ENCODE measurements at regions not wholly inside any gene's neighbourhood (a gene's known extent, or its start where the extent isn't known, plus 50 kb on each side); places are given as distances from the start of the nearest gene placed in this dataset.
"Not testable (repeated sequence)": the region's sequence is repeated elsewhere in the genome, so short reads cannot be mapped to it uniquely, and the experiment has no call there.

DNA sequence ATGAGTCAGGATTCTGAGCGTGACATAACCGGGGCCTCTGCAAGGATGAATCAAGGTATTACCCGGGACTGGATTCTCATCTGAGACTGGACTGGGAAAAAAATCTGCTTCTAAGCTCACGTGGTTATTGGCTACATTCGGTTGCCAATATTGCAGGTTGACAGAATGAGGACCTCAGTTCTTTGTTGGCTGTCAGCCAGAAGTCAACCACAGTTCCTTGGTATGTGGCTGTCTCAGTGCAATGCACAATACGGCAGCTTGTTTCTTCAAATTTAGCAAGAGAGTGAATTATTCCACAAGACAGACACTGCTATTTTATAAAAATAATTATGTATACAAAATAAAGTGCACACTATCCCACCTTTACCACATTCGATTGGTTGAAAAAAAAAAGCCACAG, 424.2 kb downstream of the KLHL4 start:
- Mint-ChIP-seq H3K27ac (no peak overlapping the region), H3K27me3 (no peaks in the 10 kb centered on the region), H3K9me3 (no peaks in the 10 kb centered on the region), H3K4me1 (ENCODE audit: unreplicated experiment) (no peaks in the 10 kb centered on the region), H3K4me3 (no peak overlapping the region), H3K36me3 (no peaks in the 10 kb centered on the region)
- no peak for DNase-seq (ENCODE audit: extremely low spot score, unreplicated experiment)
- TF ChIP-seq, protein P1, sequence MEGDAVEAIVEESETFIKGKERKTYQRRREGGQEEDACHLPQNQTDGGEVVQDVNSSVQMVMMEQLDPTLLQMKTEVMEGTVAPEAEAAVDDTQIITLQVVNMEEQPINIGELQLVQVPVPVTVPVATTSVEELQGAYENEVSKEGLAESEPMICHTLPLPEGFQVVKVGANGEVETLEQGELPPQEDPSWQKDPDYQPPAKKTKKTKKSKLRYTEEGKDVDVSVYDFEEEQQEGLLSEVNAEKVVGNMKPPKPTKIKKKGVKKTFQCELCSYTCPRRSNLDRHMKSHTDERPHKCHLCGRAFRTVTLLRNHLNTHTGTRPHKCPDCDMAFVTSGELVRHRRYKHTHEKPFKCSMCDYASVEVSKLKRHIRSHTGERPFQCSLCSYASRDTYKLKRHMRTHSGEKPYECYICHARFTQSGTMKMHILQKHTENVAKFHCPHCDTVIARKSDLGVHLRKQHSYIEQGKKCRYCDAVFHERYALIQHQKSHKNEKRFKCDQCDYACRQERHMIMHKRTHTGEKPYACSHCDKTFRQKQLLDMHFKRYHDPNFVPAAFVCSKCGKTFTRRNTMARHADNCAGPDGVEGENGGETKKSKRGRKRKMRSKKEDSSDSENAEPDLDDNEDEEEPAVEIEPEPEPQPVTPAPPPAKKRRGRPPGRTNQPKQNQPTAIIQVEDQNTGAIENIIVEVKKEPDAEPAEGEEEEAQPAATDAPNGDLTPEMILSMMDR (conservative IDR thresholded peaks at IDR 0.05), result no peak

DNA sequence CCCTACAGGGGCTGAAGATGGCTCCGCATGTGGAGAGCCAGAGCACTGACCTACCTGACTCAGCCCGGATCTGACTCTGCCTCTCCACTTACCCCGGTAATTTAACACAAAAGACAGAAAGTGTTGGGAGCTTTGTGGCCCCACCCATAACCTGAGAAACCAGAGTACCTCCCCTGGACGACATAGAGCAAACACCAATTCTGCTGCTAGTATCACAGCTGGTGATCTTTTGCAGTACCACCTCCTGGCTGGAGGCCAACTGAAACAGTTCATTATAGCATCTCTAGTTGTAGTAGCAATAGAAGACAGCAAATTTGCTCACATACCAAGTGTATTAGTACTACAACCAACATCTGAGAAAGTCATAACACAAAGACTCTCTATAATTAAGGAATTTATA, 443.9 kb downstream of the KLHL4 start:
- TF ChIP-seq, protein P1 (conservative IDR thresholded peaks at IDR 0.05), result no peak
- DNase-seq (ENCODE audit: extremely low spot score, unreplicated experiment), result no peak
- Mint-ChIP-seq H3K9me3 (no peaks in the 10 kb centered on the region), H3K36me3 (no peaks in the 10 kb centered on the region), H3K27ac (no peak overlapping the region), H3K27me3 (no peaks in the 10 kb centered on the region), H3K4me1 (ENCODE audit: unreplicated experiment) (no peaks in the 10 kb centered on the region), H3K4me3 (no peak overlapping the region)

DNA sequence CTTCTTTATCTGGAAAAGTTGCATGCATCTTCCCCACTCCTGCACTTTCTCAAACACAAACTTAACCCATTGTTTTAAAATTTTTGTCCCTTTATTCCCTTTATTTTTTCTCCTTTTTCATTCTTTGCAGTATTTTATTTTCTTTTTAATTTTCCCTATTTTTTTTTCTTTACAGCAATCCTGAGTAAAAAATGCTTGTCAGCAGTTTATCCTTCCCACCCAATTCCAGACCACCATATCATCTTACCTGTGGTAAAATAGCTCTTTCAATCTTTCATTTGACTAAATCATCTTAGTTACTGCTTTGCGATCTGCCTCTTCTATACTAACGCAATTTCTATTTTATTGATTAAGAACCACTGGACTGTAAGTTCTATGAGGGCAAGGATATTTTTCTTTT, 450.5 kb downstream of the KLHL4 start:
- H3K27ac Mint-ChIP-seq, result no peak overlapping the region
- no peaks in the 10 kb centered on the region for H3K4me1 Mint-ChIP-seq (ENCODE audit: unreplicated experiment)
- H3K27me3 Mint-ChIP-seq, result no peaks in the 10 kb centered on the region
- H3K36me3 Mint-ChIP-seq, result no peaks in the 10 kb centered on the region
- TF ChIP-seq, protein P1 (conservative IDR thresholded peaks at IDR 0.05), result no peak
- DNase-seq (ENCODE audit: extremely low spot score, unreplicated experiment), result no peak
- H3K4me3 Mint-ChIP-seq, result no peak overlapping the region
- H3K9me3 Mint-ChIP-seq, result no peaks in the 10 kb centered on the region

DNA sequence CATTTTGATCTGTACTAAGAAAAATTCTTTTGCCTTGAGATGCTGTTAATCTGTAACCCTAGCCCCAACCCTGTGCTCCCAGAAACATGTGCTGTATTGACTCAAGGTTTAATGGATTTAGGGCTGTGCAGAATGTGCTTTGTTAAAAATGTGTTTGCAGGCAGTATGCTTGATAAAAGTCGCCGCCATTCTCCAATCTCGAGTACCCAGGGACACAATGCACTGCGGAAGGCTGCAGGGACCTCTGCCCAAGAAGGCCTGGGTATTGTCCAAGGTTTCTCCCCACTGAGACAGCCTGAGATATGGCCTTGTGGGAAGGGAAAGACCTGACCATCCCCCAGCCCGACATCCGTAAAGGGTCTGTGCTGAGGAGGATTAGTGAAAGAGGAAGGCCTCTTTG, 454.5 kb downstream of the KLHL4 start:
- H3K9me3 Mint-ChIP-seq; H3K36me3 Mint-ChIP-seq; H3K4me3 Mint-ChIP-seq; DNase-seq (ENCODE audit: extremely low spot score, unreplicated experiment); H3K4me1 Mint-ChIP-seq (ENCODE audit: unreplicated experiment); H3K27me3 Mint-ChIP-seq; H3K27ac Mint-ChIP-seq: not testable (repeated sequence)

DNA sequence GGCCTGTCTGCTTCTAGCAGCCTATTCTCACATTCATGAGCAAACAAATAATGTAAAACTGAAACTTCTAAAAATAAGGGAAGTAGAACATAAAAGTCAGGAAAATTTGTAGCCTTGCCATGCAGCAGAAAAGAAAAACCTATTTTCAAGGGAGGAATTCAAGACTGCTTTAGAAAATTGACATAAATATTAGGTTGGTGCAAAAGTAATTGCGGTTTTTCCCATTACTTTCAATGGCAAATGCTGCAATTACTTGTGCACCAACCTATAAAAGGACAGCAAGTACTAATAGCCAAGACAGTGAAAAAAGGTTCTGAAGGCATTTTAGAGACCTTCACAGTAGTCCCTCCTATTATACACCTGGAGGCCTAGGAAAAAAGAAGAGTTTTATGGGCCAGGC, 457.8 kb downstream of the KLHL4 start:
- Mint-ChIP-seq H3K27me3 (no peaks in the 10 kb centered on the region), H3K36me3 (no peaks in the 10 kb centered on the region), H3K27ac (no peak overlapping the region), H3K4me1 (ENCODE audit: unreplicated experiment) (no peaks in the 10 kb centered on the region), H3K4me3 (no peak overlapping the region), H3K9me3 (no peaks in the 10 kb centered on the region)
- DNase-seq (ENCODE audit: extremely low spot score, unreplicated experiment), result no peak
- TF ChIP-seq, protein P1 (conservative IDR thresholded peaks at IDR 0.05), result no peak

DNA sequence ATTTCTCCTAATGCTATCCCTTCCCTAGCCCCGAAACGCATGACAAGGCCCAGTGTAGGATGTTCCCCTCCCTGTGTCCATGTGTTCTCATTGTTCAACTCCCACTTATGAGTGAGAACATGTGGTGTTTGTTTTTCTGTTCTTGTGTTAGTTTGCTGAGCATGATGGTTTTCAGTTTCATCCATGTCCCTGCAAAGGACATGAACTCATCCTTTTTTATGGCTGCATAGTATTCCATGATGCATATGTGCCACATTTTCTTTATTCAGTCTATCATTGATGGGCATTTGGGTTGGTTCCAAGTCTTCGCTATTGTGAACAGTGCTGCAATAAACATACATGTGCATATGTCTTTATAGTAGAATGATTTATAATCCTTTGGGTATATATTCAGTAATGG, 490.3 kb downstream of the KLHL4 start:
- H3K27ac Mint-ChIP-seq; DNase-seq (ENCODE audit: extremely low spot score, unreplicated experiment); H3K27me3 Mint-ChIP-seq; H3K36me3 Mint-ChIP-seq; H3K9me3 Mint-ChIP-seq; H3K4me3 Mint-ChIP-seq; H3K4me1 Mint-ChIP-seq (ENCODE audit: unreplicated experiment): not testable (repeated sequence)

DNA sequence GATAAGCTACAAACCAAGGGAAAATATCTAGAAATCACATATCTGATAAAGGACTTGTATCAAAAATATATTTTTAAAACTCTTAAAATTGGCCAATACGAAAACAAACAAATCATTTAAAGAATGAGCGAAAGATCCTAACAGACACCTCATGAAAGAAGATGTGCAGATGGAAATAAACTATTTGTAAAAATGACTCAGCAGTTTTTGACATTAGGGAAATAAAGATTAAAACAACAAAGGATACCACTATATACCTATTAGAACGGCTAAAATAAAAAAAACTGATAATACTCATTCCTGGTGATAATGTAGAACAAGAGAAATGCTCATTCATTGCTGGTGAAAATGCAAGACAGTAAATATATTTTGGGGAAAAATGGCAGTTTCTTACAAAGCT, 506.4 kb downstream of the KLHL4 start:
- H3K9me3 Mint-ChIP-seq, result no peaks in the 10 kb centered on the region
- H3K27me3 Mint-ChIP-seq, result no peaks in the 10 kb centered on the region
- H3K4me1 Mint-ChIP-seq (ENCODE audit: unreplicated experiment), result no peaks in the 10 kb centered on the region
- H3K4me3 Mint-ChIP-seq, result no peak overlapping the region
- no peaks in the 10 kb centered on the region for H3K36me3 Mint-ChIP-seq
- TF ChIP-seq, protein P1 (conservative IDR thresholded peaks at IDR 0.05), result no peak
- H3K27ac Mint-ChIP-seq, result no peak overlapping the region
- DNase-seq (ENCODE audit: extremely low spot score, unreplicated experiment), result no peak

Measured in type B pancreatic cell (in vitro differentiated cells).